ENCODE measurements at regions not wholly inside any gene's neighbourhood (a gene's known extent, or its start where the extent isn't known, plus 50 kb on each side); places are given as distances from the start of the nearest gene placed in this dataset.

- Mint-ChIP-seq H3K36me3 (no peaks in the 10 kb centered on the region), H3K27me3 (ENCODE audit: low read depth in 3 of 3) (peaks cover 0 to 7% (median 1%) of the 10 kb centered on the region in 3 donors), H3K4me3 (no peak overlapping the region), H3K4me1 (no peaks in the 10 kb centered on the region), H3K27ac (no peak overlapping the region), H3K9me3 (peaks cover 2 to 13% (median 7%) of the 10 kb centered on the region in 7 donors)
- Histone ChIP-seq H3K27me3 (ENCODE audit: control insufficient read depth in 2 of 2, insufficient read depth in 2 of 2, low read length in 2 of 2) (no peaks in the 10 kb centered on the region), H3K4me1 (ENCODE audit: control insufficient read depth in 1 of 2, insufficient read depth in 2 of 2, low read length in 2 of 2) (no peaks in the 10 kb centered on the region), H3K4me3 (replicated peaks in 1 of 3; ENCODE audit: low read depth in 2 of 3, low read length in 3 of 3) (no peak overlapping the region), H3K36me3 (replicated peaks in 1 of 2; ENCODE audit: control insufficient read depth in 1 of 2, insufficient read depth in 2 of 2, low read length in 2 of 2) (no peaks in the 10 kb centered on the region), H3K9ac (ENCODE audit: insufficient read depth, low read length, poor library complexity, severe bottlenecking) (no peak overlapping the region), H3K27ac (ENCODE audit: low read depth in 1 of 2, low read length in 2 of 2) (no peak overlapping the region), H3K9me3 (replicated peaks in 1 of 2; ENCODE audit: control insufficient read depth in 1 of 2, insufficient read depth in 1 of 2, low read length in 2 of 2) (no peaks in the 10 kb centered on the region), H3K4me2 (replicated peaks; ENCODE audit: extremely low read depth, low read length, poor library complexity, severe bottlenecking) (no peak overlapping the region), H4K20me1 (ENCODE audit: insufficient read depth, low read length) (no peaks in the 10 kb centered on the region), H3K79me2 (ENCODE audit: insufficient read depth, low read length) (no peaks in the 10 kb centered on the region), H2AFZ (ENCODE audit: insufficient read depth, low read depth, low read length, poor library complexity, severe bottlenecking) (no peak overlapping the region)
- TF ChIP-seq CTCF (IDR thresholded peaks at IDR 0.05), result no peak
- no peak for DNase-seq
- no CpG with 5 or more reads among the region's 3 CpGs for WGBS (ENCODE audit: insufficient coverage)
- intact Hi-C loops (cut with micrococcal nuclease), result no loop called here
Measured at GRCh38 chr6:1091900-1092299, 220.0 kb upstream of the FOXQ1 start.

GRCh38 chr6:1089859-1090258, 222.0 kb upstream of the FOXQ1 start:
- no peaks in the 10 kb centered on the region for H3K9me3 ChIP-seq (replicated peaks in 1 of 2; ENCODE audit: control insufficient read depth in 1 of 2, insufficient read depth in 1 of 2, low read length in 2 of 2)
- H3K4me3 ChIP-seq (replicated peaks in 1 of 3; ENCODE audit: low read depth in 2 of 3, low read length in 3 of 3), result no peak overlapping the region
- no peaks in the 10 kb centered on the region for H3K4me1 ChIP-seq (ENCODE audit: control insufficient read depth in 1 of 2, insufficient read depth in 2 of 2, low read length in 2 of 2)
- no peaks in the 10 kb centered on the region for H3K36me3 ChIP-seq (replicated peaks in 1 of 2; ENCODE audit: control insufficient read depth in 1 of 2, insufficient read depth in 2 of 2, low read length in 2 of 2)
- H3K27me3 ChIP-seq (ENCODE audit: control insufficient read depth in 2 of 2, insufficient read depth in 2 of 2, low read length in 2 of 2), result no peaks in the 10 kb centered on the region
- no peaks in the 10 kb centered on the region for H3K79me2 ChIP-seq (ENCODE audit: insufficient read depth, low read length)
- H3K9ac ChIP-seq (ENCODE audit: insufficient read depth, low read length, poor library complexity, severe bottlenecking), result no peak overlapping the region
- DNase-seq, result no peak
- Mint-ChIP-seq H3K4me1 (no peaks in the 10 kb centered on the region), H3K4me3 (no peak overlapping the region), H3K27me3 (ENCODE audit: low read depth in 3 of 3) (peaks cover 0 to 3% (median 0%) of the 10 kb centered on the region in 3 donors), H3K36me3 (no peaks in the 10 kb centered on the region), H3K9me3 (peaks cover 0 to 2% (median 1%) of the 10 kb centered on the region in 7 donors), H3K27ac (no peak overlapping the region)
- no peak overlapping the region for H3K4me2 ChIP-seq (replicated peaks; ENCODE audit: extremely low read depth, low read length, poor library complexity, severe bottlenecking)
- H2AFZ ChIP-seq (ENCODE audit: insufficient read depth, low read depth, low read length, poor library complexity, severe bottlenecking), result no peak overlapping the region
- no CpG with 5 or more reads among the region's 1 CpG for WGBS (ENCODE audit: insufficient coverage)
- H3K27ac ChIP-seq (ENCODE audit: low read depth in 1 of 2, low read length in 2 of 2), result no peak overlapping the region
- intact Hi-C loops (cut with micrococcal nuclease), result no loop called here
- no peak for TF ChIP-seq CTCF (IDR thresholded peaks at IDR 0.05)
- H4K20me1 ChIP-seq (ENCODE audit: insufficient read depth, low read length), result no peaks in the 10 kb centered on the region
